Spleen (tissue), 11 donors: ENCODE measurements at regions not wholly inside any gene's neighbourhood (a gene's known extent, or its start where the extent isn't known, plus 50 kb on each side); places are given as distances from the start of the nearest gene placed in this dataset.

Experiments used
- DNase-seq: peaks from one replicate; pipeline ENCODE4 v3.0.0-alpha.2; 2020
- H3K27ac ChIP-seq, 8 donors: fragments of 200-600 bp; sonication (generic) in 7 of 8; 1 replicate in 4 of 8; 2 replicates in 4 of 8; pipeline versions ENCODE4 v1.5.0 to v1.8.0; 2016 to 2021; ENCODE audit warnings: inconsistent platforms in 4 of 8, mild to moderate bottlenecking in 4 of 8, moderate library complexity in 1 of 8
- H3K27me3 ChIP-seq, 7 donors: fragments of 200-600 bp; sonication (generic) in 6 of 7; replicated peaks in 1 of 7; 1 replicate in 4 of 7; 2 replicates in 3 of 7; pipeline versions ENCODE4 v1.5.0 to v1.8.0; 2016 to 2021; ENCODE audit warnings: inconsistent platforms in 3 of 7, mild to moderate bottlenecking in 1 of 7
- H3K36me3 ChIP-seq, 6 donors: fragments of 200-600 bp; sonication (generic) in 5 of 6; 1 replicate in 4 of 6; 2 replicates in 2 of 6; pipeline versions ENCODE4 v1.5.0 to v1.8.0; 2016 to 2021; ENCODE audit warnings: inconsistent platforms in 2 of 6
- H3K4me1 ChIP-seq, 6 donors: fragments of 200-600 bp; sonication (generic) in 5 of 6; 1 replicate in 3 of 6; 2 replicates in 3 of 6; pipeline versions ENCODE4 v1.5.0 to v1.8.0; 2016 to 2021; ENCODE audit warnings: inconsistent platforms in 3 of 6
- H3K4me3 ChIP-seq, 8 donors: fragments of 200-600 bp; sonication (generic) in 7 of 8; 1 replicate in 4 of 8; 2 replicates in 4 of 8; pipeline versions ENCODE4 v1.5.0 to v1.8.0; 2016 to 2021; ENCODE audit warnings: inconsistent platforms in 4 of 8, mild to moderate bottlenecking in 4 of 8, moderate library complexity in 2 of 8
- H3K9me3 ChIP-seq, 8 donors: fragments of 200-600 bp; sonication (generic) in 7 of 8; 1 replicate in 4 of 8; 2 replicates in 4 of 8; pipeline versions ENCODE4 v1.5.0 to v1.8.0; 2016 to 2021; ENCODE audit warnings: inconsistent platforms in 4 of 8
- POLR2A ChIP-seq, 3 donors: fragments of 450-650 bp; IDR thresholded peaks; one replicate each; pipeline ENCODE4 v1.5.1; 2017; ENCODE audit warnings: antibody characterized with exemption in 3 of 3, mild to moderate bottlenecking in 1 of 3
- POLR2AphosphoS5 ChIP-seq, 3 donors: sonication (generic); formaldehyde crosslinking; IDR thresholded peaks; one replicate each; pipeline ENCODE4 v1.5.1; 2017; ENCODE audit warnings: antibody characterized with exemption in 3 of 3
- WGBS, 5 donors: extraction: QIAGEN DNeasy Blood & Tissue Kit in 3 of 5; methylation state at CpG; one replicate each; pipeline versions ENCODE4 v1.1.5 to v1.1.7; 2013 to 2018; 5-methylcytosine and 5-hydroxymethylcytosine counted together
- intact Hi-C: fragments of 100-400 bp; cut with DNase I; formaldehyde crosslinking; loops from one replicate; pipeline ENCODE4 v1.15.0; 2023; ENCODE audit warnings: low total_unique reads
- TF ChIP-seq, protein P1 (sequence below), 11 experiments: fragments of 200-600 bp in 7 of 11; fragments of 450-650 bp in 4 of 11; sonication (generic) in 4 of 11; IDR thresholded peaks in 8 of 11; conservative IDR thresholded peaks in 3 of 11; 1 replicate in 7 of 11; 2 replicates in 4 of 11; pipeline versions ENCODE4 v1.4.0 to v1.8.0; 2016 to 2021; ENCODE audit warnings: antibody characterized with exemption in 11 of 11, inconsistent platforms in 4 of 11, mild to moderate bottlenecking in 1 of 11
- donor health status: healthy with polysubstance abuse.
- donor health status: DM: no; HTN: no; CAD: no; lungs with moderate emphysema.
- donor health status: DM: no; HTN: no; CAD: no.
- donor health status: Bipolar disorder and iron deficiency.
- donor health status: healthy.
- donor health status: DM: no; HTN: no; CAD: no.
- donor health status: DM: yes; HTN: yes; CAD: no.

- WGBS, 5 donors: 91 to 100% (median 94%) methylated on average over 1 of the region's 1 CpG
- H3K4me1 ChIP-seq: peaks cover 7 to 52% (median 22%) of the 10 kb centered on the region in 6 donors
- H3K27me3 ChIP-seq: no peaks in the 10 kb centered on the region
- DNase-seq: no peak
- no peak overlapping the region for H3K4me3 ChIP-seq
- H3K27ac ChIP-seq: peak overlapping the region in 4 of 8 donors; percentile 17 to 73 (median 58)
- TF ChIP-seq, protein P1, sequence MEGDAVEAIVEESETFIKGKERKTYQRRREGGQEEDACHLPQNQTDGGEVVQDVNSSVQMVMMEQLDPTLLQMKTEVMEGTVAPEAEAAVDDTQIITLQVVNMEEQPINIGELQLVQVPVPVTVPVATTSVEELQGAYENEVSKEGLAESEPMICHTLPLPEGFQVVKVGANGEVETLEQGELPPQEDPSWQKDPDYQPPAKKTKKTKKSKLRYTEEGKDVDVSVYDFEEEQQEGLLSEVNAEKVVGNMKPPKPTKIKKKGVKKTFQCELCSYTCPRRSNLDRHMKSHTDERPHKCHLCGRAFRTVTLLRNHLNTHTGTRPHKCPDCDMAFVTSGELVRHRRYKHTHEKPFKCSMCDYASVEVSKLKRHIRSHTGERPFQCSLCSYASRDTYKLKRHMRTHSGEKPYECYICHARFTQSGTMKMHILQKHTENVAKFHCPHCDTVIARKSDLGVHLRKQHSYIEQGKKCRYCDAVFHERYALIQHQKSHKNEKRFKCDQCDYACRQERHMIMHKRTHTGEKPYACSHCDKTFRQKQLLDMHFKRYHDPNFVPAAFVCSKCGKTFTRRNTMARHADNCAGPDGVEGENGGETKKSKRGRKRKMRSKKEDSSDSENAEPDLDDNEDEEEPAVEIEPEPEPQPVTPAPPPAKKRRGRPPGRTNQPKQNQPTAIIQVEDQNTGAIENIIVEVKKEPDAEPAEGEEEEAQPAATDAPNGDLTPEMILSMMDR (IDR thresholded peaks at IDR 0.05 in 8 of 11, conservative IDR thresholded peaks at IDR 0.05 in 3 of 11): no peak
- intact Hi-C loops: no loop called here
- peaks cover 0 to 4% (median 0%) of the 10 kb centered on the region in 8 donors for H3K9me3 ChIP-seq
- no peaks in the 10 kb centered on the region for H3K36me3 ChIP-seq
These were observed 164.8 kb upstream of the RASA1 start for GRCh38 chr5:87102841-87103240.

DNA sequence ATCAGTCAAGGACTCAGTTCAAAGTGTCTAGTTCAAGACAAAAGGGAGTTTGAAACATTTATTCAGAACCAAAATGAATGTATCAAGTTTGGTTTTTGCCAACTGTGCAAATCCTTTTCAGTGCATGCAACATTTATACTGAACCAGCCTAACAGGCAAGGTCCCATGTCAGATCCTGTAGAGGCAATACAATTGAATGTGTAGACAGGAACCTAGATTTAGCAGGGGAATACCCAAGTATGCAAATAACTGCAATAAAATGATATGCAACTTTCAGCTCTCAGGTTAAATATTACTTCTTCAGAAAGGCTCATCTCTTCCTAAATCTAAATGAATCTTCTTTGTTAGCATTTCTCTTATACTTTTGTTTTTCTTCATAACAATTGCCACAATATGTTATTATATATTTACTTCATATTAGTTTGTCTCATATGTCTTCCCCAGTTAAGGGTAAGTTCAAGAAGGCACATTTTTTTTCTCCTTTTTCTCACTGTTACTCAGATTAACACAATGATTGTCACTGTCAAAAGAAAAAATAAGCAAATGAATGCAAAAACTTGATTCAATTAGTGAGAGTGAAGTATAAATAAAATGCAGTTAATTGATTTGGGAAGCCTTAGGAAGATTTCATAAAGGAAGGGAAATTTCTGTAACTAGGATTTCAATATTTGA, 163.9 kb upstream of the RASA1 start:
- H3K36me3 ChIP-seq: no peaks in the 10 kb centered on the region
- no peaks in the 10 kb centered on the region for H3K27me3 ChIP-seq
- no peak overlapping the region for H3K4me3 ChIP-seq
- no peak for DNase-seq
- intact Hi-C loops: no loop called here
- H3K4me1 ChIP-seq: peaks cover 7 to 46% (median 22%) of the 10 kb centered on the region in 6 donors
- H3K9me3 ChIP-seq: peaks cover 0 to 4% (median 0%) of the 10 kb centered on the region in 8 donors
- peak overlapping the region in 4 of 8 donors; percentile 17 to 73 (median 58) for H3K27ac ChIP-seq
- TF ChIP-seq POLR2AphosphoS5 (IDR thresholded peaks at IDR 0.05) (no peak), POLR2A (IDR thresholded peaks at IDR 0.05) (no peak)
- TF ChIP-seq, protein P1 (IDR thresholded peaks at IDR 0.05 in 8 of 11, conservative IDR thresholded peaks at IDR 0.05 in 3 of 11): no peak

DNA sequence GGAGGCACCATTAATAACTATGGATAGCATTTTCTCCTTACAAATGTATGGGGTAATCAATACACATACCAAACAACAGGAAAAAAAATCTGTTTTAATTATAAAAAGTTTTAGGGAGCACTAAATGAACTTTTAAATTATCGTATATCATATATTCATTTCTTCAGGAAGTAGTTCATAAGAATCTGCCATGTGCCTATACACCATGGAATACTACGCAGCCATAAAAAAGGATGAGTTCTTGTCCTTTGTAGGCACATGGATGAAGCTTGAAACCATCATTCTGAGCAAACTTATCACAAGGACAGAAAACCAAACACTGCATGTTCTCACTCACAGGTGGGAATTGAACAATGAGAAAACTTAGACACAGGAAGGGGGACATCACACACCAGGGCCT, 162.1 kb upstream of the RASA1 start:
- intact Hi-C loops: no loop called here
- H3K27me3 ChIP-seq: no peaks in the 10 kb centered on the region
- H3K9me3 ChIP-seq: peaks cover 0 to 4% (median 0%) of the 10 kb centered on the region in 8 donors
- no peak overlapping the region for H3K4me3 ChIP-seq
- no peaks in the 10 kb centered on the region for H3K36me3 ChIP-seq
- no peak for DNase-seq
- peaks cover 7 to 38% (median 22%) of the 10 kb centered on the region in 6 donors for H3K4me1 ChIP-seq
- no peak overlapping the region for H3K27ac ChIP-seq
- 47 to 78% (median 49%) methylated on average over 2 of the region's 2 CpGs for WGBS, 5 donors
- no peak for TF ChIP-seq POLR2A (IDR thresholded peaks at IDR 0.05)
- TF ChIP-seq, protein P1 (IDR thresholded peaks at IDR 0.05 in 8 of 11, conservative IDR thresholded peaks at IDR 0.05 in 3 of 11): no peak
- TF ChIP-seq POLR2AphosphoS5 (IDR thresholded peaks at IDR 0.05): no peak

GRCh38 chr5:87109746-87110145, 157.9 kb upstream of the RASA1 start:
- 78 to 85% (median 78%) methylated on average over 2 of the region's 2 CpGs for WGBS, 5 donors
- Histone ChIP-seq H3K27me3 (no peaks in the 10 kb centered on the region), H3K36me3 (no peaks in the 10 kb centered on the region), H3K27ac (no peak overlapping the region), H3K4me1 (peaks cover 0 to 12% (median 0%) of the 10 kb centered on the region in 6 donors), H3K4me3 (no peak overlapping the region), H3K9me3 (peaks cover 0 to 4% (median 0%) of the 10 kb centered on the region in 8 donors)
- DNase-seq: peak; percentile 42
- TF ChIP-seq, protein P1 (IDR thresholded peaks at IDR 0.05 in 8 of 11, conservative IDR thresholded peaks at IDR 0.05 in 3 of 11): no peak
- TF ChIP-seq POLR2A (IDR thresholded peaks at IDR 0.05) (no peak), POLR2AphosphoS5 (IDR thresholded peaks at IDR 0.05) (no peak)
- intact Hi-C loops: no loop called here
